GM12878 (cell line): ENCODE measurements at regions not wholly inside any gene's neighbourhood (a gene's known extent, or its start where the extent isn't known, plus 50 kb on each side); places are given as distances from the start of the nearest gene placed in this dataset.

Experiments used
- EGR1 ChIP-seq, 2 experiments: IDR thresholded peaks; 1 replicate in 1 of 2; 2 replicates in 1 of 2; pipeline ENCODE4 v1.6.1; 2011 to 2012; ENCODE audit warnings: low read depth in 2 of 2, low read length in 2 of 2, borderline replicate concordance in 1 of 2, mild to moderate bottlenecking in 1 of 2, moderate library complexity in 1 of 2
- HCFC1 ChIP-seq: fragments of 150-350 bp; IDR thresholded peaks from 2 replicates; pipeline ENCODE4 v1.6.1; 2014; ENCODE audit warnings: low read length
- JUND ChIP-seq: IDR thresholded peaks from 2 replicates; pipeline ENCODE4 v1.6.1; 2012; ENCODE audit warnings: low read depth, mild to moderate bottlenecking, low read length, improper control_type of control experiment, moderate library complexity
- MEF2B ChIP-seq: fragments of 450-650 bp; IDR thresholded peaks from 2 replicates; pipeline ENCODE4 v1.6.1; 2018; ENCODE audit warnings: mild to moderate bottlenecking, moderate library complexity; ENCODE audit not compliant: partially characterized antibody, poor library complexity, severe bottlenecking
- MYB ChIP-seq: fragments of 150-350 bp; IDR thresholded peaks from 2 replicates; pipeline ENCODE4 v1.6.1; 2014; ENCODE audit warnings: mild to moderate bottlenecking, low read depth, low read length, borderline replicate concordance
- SMAD5 ChIP-seq: IDR thresholded peaks from 2 replicates; pipeline ENCODE4 v1.6.1; 2016; ENCODE audit warnings: antibody characterized with exemption, low read depth
- ZNF687 ChIP-seq: fragments of 450-650 bp; IDR thresholded peaks from 2 replicates; pipeline ENCODE4 v1.6.1; 2017; ENCODE audit warnings: mild to moderate bottlenecking, moderate library complexity

- TF ChIP-seq ZNF687 (no peak), EGR1 (IDR thresholded peaks at IDR 0.05; ENCODE audit: borderline replicate concordance in 1 of 2, low read depth in 2 of 2, low read length in 2 of 2) (no peak), MYB (no peak), MEF2B (no peak), SMAD5 (no peak), JUND (no peak), HCFC1 (no peak)
These were observed 94.6 kb upstream of the PELI1 start (continued) for GRCh38 chr2:64238799-64239198.
